DOHH2 (cell line): ENCODE measurements at regions not wholly inside any gene's neighbourhood (a gene's known extent, or its start where the extent isn't known, plus 50 kb on each side); places are given as distances from the start of the nearest gene placed in this dataset.

Experiments used
- H3F3A ChIP-seq: fragments of 200-600 bp; sonication (generic), shearing (Covaris generic); 2 replicates; pipeline ENCODE4 v1.6.0; 2016; ENCODE audit warnings: antibody characterized with exemption, mild to moderate bottlenecking; ENCODE audit not compliant: control insufficient read depth, insufficient read depth
- H3K27ac ChIP-seq: fragments of 200-600 bp; sonication (generic); 2 replicates; pipeline ENCODE4 v1.5.1; 2014; ENCODE audit warnings: low read depth, mild to moderate bottlenecking, low read length, moderate library complexity
- H3K27me3 ChIP-seq: fragments of 200-600 bp; sonication (generic); 2 replicates; pipeline ENCODE4 v1.6.1; 2014; ENCODE audit warnings: mild to moderate bottlenecking, low read length, mixed read lengths; ENCODE audit not compliant: control insufficient read depth
- H3K36me3 ChIP-seq: fragments of 200-600 bp; sonication (generic); 2 replicates; pipeline ENCODE4 v1.6.1; 2014; ENCODE audit warnings: mild to moderate bottlenecking, low read length, moderate library complexity, mixed read lengths; ENCODE audit not compliant: control insufficient read depth
- H3K4me1 ChIP-seq: fragments of 200-600 bp; sonication (generic); 2 replicates; pipeline ENCODE4 v1.6.1; 2014; ENCODE audit warnings: mild to moderate bottlenecking, low read length, mixed read lengths; ENCODE audit not compliant: control insufficient read depth
- H3K4me2 ChIP-seq: fragments of 200-600 bp; sonication (generic); 2 replicates; pipeline ENCODE4 v1.6.0; 2014; ENCODE audit warnings: mild to moderate bottlenecking, low read length, moderate library complexity
- H3K4me3 ChIP-seq: fragments of 200-600 bp; sonication (generic); 2 replicates; pipeline ENCODE4 v1.5.1; 2014; ENCODE audit warnings: mild to moderate bottlenecking, low read length, mixed read lengths
- H3K79me2 ChIP-seq: fragments of 200-600 bp; sonication (generic); 2 replicates; pipeline ENCODE4 v1.6.1; 2014; ENCODE audit warnings: mild to moderate bottlenecking, low read length, mixed read lengths; ENCODE audit not compliant: control insufficient read depth
- H3K9me2 ChIP-seq: fragments of 200-600 bp; sonication (generic); replicated peaks from 2 replicates; pipeline ENCODE4 v1.6.1; 2014; ENCODE audit warnings: mild to moderate bottlenecking, low read length, mixed read lengths; ENCODE audit not compliant: control insufficient read depth
- H3K9me3 ChIP-seq: fragments of 200-600 bp; sonication (generic); 2 replicates; pipeline ENCODE4 v1.6.1; 2014; ENCODE audit warnings: antibody characterized with exemption, low read length, mixed read lengths; ENCODE audit not compliant: control insufficient read depth, insufficient read depth
- H4K20me1 ChIP-seq: fragments of 200-600 bp; sonication (generic); 2 replicates; pipeline ENCODE4 v1.6.0; 2014; ENCODE audit warnings: low read depth, mild to moderate bottlenecking, antibody characterized with exemption, low read length, moderate library complexity; ENCODE audit not compliant: control insufficient read depth, insufficient read depth
- CTCF ChIP-seq: fragments of 200-600 bp; sonication (generic); IDR thresholded peaks from one replicate; pipeline ENCODE4 v1.5.1; 2014; ENCODE audit warnings: antibody characterized with exemption, mild to moderate bottlenecking, low read depth, low read length; ENCODE audit not compliant: poor library complexity, severe bottlenecking
- EZH2phosphoT487 ChIP-seq: fragments of 200-600 bp; sonication (generic); IDR thresholded peaks from 2 replicates; pipeline ENCODE4 v1.6.1; 2017; ENCODE audit warnings: borderline replicate concordance, mild to moderate bottlenecking, antibody characterized with exemption, low read length, moderate library complexity, mixed read lengths

GRCh38 chr4:3670521-3671519, 95.4 kb upstream of the ADRA2C start:
- peaks cover 26% of the 10 kb centered on the region for H3K4me1 ChIP-seq
- peaks cover 6% of the 10 kb centered on the region for H3F3A ChIP-seq
- no peak overlapping the region for H3K27ac ChIP-seq
- H3K27me3 ChIP-seq = no peaks in the 10 kb centered on the region
- H3K9me2 ChIP-seq = no peaks in the 10 kb centered on the region
- H3K9me3 ChIP-seq = peaks cover 17% of the 10 kb centered on the region
- H3K79me2 ChIP-seq = no peaks in the 10 kb centered on the region
- no peak overlapping the region for H3K4me3 ChIP-seq
- peaks cover 5% of the 10 kb centered on the region for H3K36me3 ChIP-seq
- no peak for TF ChIP-seq EZH2phosphoT487
- TF ChIP-seq CTCF = no peak
- H3K4me2 ChIP-seq = no peak overlapping the region
- H4K20me1 ChIP-seq = no peaks in the 10 kb centered on the region

GRCh38 chr4:3669553-3669949, 96.6 kb upstream of the ADRA2C start:
- Histone ChIP-seq H3K27me3 (no peaks in the 10 kb centered on the region), H3K79me2 (no peaks in the 10 kb centered on the region), H3K4me3 (no peak overlapping the region), H3K4me2 (no peak overlapping the region), H3F3A (peaks cover 16% of the 10 kb centered on the region), H3K27ac (no peak overlapping the region), H3K9me3 (peaks cover 17% of the 10 kb centered on the region), H3K36me3 (peaks cover 5% of the 10 kb centered on the region), H3K9me2 (no peaks in the 10 kb centered on the region), H4K20me1 (no peaks in the 10 kb centered on the region), H3K4me1 (peaks cover 38% of the 10 kb centered on the region)
- TF ChIP-seq CTCF = no peak
- TF ChIP-seq EZH2phosphoT487 = no peak

GRCh38 chr4:3668825-3669552, 97.2 kb upstream of the ADRA2C start:
- H3K4me1 ChIP-seq = peaks cover 42% of the 10 kb centered on the region
- H4K20me1 ChIP-seq = no peaks in the 10 kb centered on the region
- no peak overlapping the region for H3K4me2 ChIP-seq
- H3K9me3 ChIP-seq = peaks cover 17% of the 10 kb centered on the region
- H3K9me2 ChIP-seq = no peaks in the 10 kb centered on the region
- H3K27ac ChIP-seq = no peak overlapping the region
- TF ChIP-seq CTCF = no peak
- peaks cover 5% of the 10 kb centered on the region for H3K36me3 ChIP-seq
- H3K27me3 ChIP-seq = no peaks in the 10 kb centered on the region
- H3K4me3 ChIP-seq = no peak overlapping the region
- H3K79me2 ChIP-seq = 0 out of 2 replicates have a peak, but pooled peaks cover 2% of the 10 kb centered on the region
- peaks cover 16% of the 10 kb centered on the region for H3F3A ChIP-seq
